Testis (tissue), 2 donors: ENCODE measurements at regions not wholly inside any gene's neighbourhood (a gene's known extent, or its start where the extent isn't known, plus 50 kb on each side); places are given as distances from the start of the nearest gene placed in this dataset.

Experiments used
- CTCF ChIP-seq, 3 experiments: fragments of 450-650 bp in 2 of 3; fragments of 200-600 bp in 1 of 3; sonication (generic) in 1 of 3; IDR thresholded peaks; one replicate each; pipeline ENCODE4 v1.5.1; 2016 to 2019; ENCODE audit warnings: antibody characterized with exemption in 3 of 3, mild to moderate bottlenecking in 2 of 3, moderate library complexity in 1 of 3
- POLR2A ChIP-seq: fragments of 450-650 bp; IDR thresholded peaks from one replicate; pipeline ENCODE4 v1.6.1; 2017; ENCODE audit warnings: antibody characterized with exemption, mild to moderate bottlenecking, moderate library complexity

DNA sequence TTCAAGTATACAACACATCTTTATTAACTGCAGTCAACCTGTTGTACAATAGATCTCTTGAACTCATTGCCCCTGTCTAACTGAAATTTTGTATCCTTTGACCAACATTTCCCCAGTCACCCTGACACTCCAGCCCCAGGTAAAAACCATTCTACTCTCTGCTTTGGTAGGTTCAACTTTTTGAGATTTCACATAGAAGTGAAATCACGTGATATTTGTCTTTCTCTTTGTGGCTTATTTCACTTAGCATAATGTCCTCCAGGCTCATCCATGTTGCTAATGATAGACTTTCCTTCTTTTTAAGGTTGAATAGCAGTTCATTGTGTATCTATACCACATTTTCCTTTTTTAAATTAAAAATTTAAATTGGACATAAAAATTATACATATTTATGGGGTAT, 126.5 kb upstream of the MAN2A1 start:
- TF ChIP-seq CTCF (IDR thresholded peaks at IDR 0.05) (no peak), POLR2A (no peak)
